Neural cell (in vitro differentiated cells): ENCODE measurements at regions not wholly inside any gene's neighbourhood (a gene's known extent, or its start where the extent isn't known, plus 50 kb on each side); places are given as distances from the start of the nearest gene placed in this dataset.

ENCODE experiments used
- H2AFZ ChIP-seq: fragments of 200-600, 300-800 bp; sonication (generic), shearing (Covaris generic); 2 replicates; pipeline ENCODE4 v1.6.0; 2014; ENCODE audit warnings: low read depth, mild to moderate bottlenecking, antibody characterized with exemption, low read length, moderate library complexity
- H3F3A ChIP-seq: fragments of 200-600 bp; shearing (Covaris generic); 2 replicates; pipeline ENCODE4 v1.6.1; 2016; ENCODE audit warnings: mild to moderate bottlenecking, moderate library complexity, mixed read lengths, antibody characterized with exemption, low read length; ENCODE audit not compliant: insufficient read depth, poor library complexity, severe bottlenecking
- H3K27ac ChIP-seq: fragments of 200-600, 300-800 bp; sonication (generic), shearing (Covaris generic); 2 replicates; pipeline ENCODE4 v1.5.1; 2014; ENCODE audit warnings: mild to moderate bottlenecking, low read length, moderate library complexity
- H3K27me3 ChIP-seq: fragments of 300-800, 200-600 bp; sonication (generic), shearing (Covaris generic); 2 replicates; pipeline ENCODE4 v1.6.0; 2014; ENCODE audit warnings: mild to moderate bottlenecking, low read depth, low read length, moderate library complexity; ENCODE audit not compliant: insufficient read depth
- H3K36me3 ChIP-seq: fragments of 300-800, 200-600 bp; sonication (generic), shearing (Covaris generic); 2 replicates; pipeline ENCODE4 v1.5.1; 2014; ENCODE audit warnings: mild to moderate bottlenecking, antibody characterized with exemption, low read length, moderate library complexity; ENCODE audit not compliant: insufficient read depth
- H3K4me2 ChIP-seq: fragments of 300-800, 200-600 bp; sonication (generic), shearing (Covaris generic); 2 replicates; pipeline ENCODE4 v1.6.0; 2014; ENCODE audit warnings: mild to moderate bottlenecking, low read length
- H3K4me3 ChIP-seq: fragments of 300-800, 200-600 bp; sonication (generic), shearing (Covaris generic); 2 replicates; pipeline ENCODE4 v1.5.1; 2014; ENCODE audit warnings: mild to moderate bottlenecking, low read length, moderate library complexity
- H3K79me2 ChIP-seq: fragments of 200-600 bp; shearing (Covaris generic); replicated peaks from 2 replicates; pipeline ENCODE4 v1.6.0; 2014; ENCODE audit warnings: mild to moderate bottlenecking, low read length, moderate library complexity; ENCODE audit not compliant: insufficient read depth
- H3K9ac ChIP-seq: fragments of 300-800, 200-600 bp; sonication (generic), shearing (Covaris generic); 2 replicates; pipeline ENCODE4 v1.6.1; 2016; ENCODE audit warnings: mild to moderate bottlenecking, low read length, mixed read lengths
- H3K9me2 ChIP-seq: fragments of 200-600 bp; shearing (Covaris generic); 2 replicates; pipeline ENCODE4 v1.6.1; 2016; ENCODE audit warnings: mild to moderate bottlenecking, low read length, mixed read lengths; ENCODE audit not compliant: insufficient read depth
- H3K9me3 ChIP-seq: fragments of 200-600, 300-800 bp; sonication (generic), shearing (Covaris generic); 2 replicates; pipeline ENCODE4 v1.6.1; 2016; ENCODE audit warnings: mild to moderate bottlenecking, mixed run types, low read length, moderate library complexity, mixed read lengths
- H4K20me1 ChIP-seq: fragments of 200-600 bp; shearing (Covaris generic); 2 replicates; pipeline ENCODE4 v1.6.1; 2016; ENCODE audit warnings: mild to moderate bottlenecking, mixed run types; ENCODE audit not compliant: insufficient read depth
- EP300 ChIP-seq: fragments of 450-650 bp; conservative IDR thresholded peaks from 2 replicates; pipeline ENCODE4 v1.6.1; 2014; ENCODE audit warnings: antibody characterized with exemption, mild to moderate bottlenecking, moderate library complexity; ENCODE audit not compliant: poor library complexity, severe bottlenecking
- EZH2 ChIP-seq: fragments of 200-600, 300-800 bp; shearing (Covaris generic), sonication (generic); IDR thresholded peaks from 2 replicates; pipeline ENCODE4 v1.6.1; 2014; ENCODE audit warnings: antibody characterized with exemption, low read length, borderline replicate concordance, mild to moderate bottlenecking; ENCODE audit not compliant: insufficient read depth, poor library complexity, severe bottlenecking
- MXI1 ChIP-seq: fragments of 450-650 bp; conservative IDR thresholded peaks from 2 replicates; pipeline ENCODE4 v1.6.1; 2014; ENCODE audit warnings: antibody characterized with exemption, mild to moderate bottlenecking; ENCODE audit not compliant: poor library complexity, severe bottlenecking
- POLR2AphosphoS5 ChIP-seq: IDR thresholded peaks from 2 replicates; pipeline ENCODE4 v1.6.1; 2012
- RAD21 ChIP-seq: fragments of 450-650 bp; conservative IDR thresholded peaks from 2 replicates; pipeline ENCODE4 v1.6.1; 2014; ENCODE audit warnings: antibody characterized with exemption, mild to moderate bottlenecking, moderate library complexity
- SMC3 ChIP-seq: fragments of 450-650 bp; conservative IDR thresholded peaks from 2 replicates; pipeline ENCODE4 v1.6.1; 2014; ENCODE audit warnings: antibody characterized with exemption, mild to moderate bottlenecking, moderate library complexity; ENCODE audit not compliant: poor library complexity
- TAF1 ChIP-seq: IDR thresholded peaks from 2 replicates; pipeline ENCODE4 v1.6.1; 2012; ENCODE audit warnings: low read depth
- TF ChIP-seq, protein P1 (sequence below): IDR thresholded peaks from 2 replicates; pipeline ENCODE4 v1.6.1; 2012; ENCODE audit warnings: borderline replicate concordance
- TF ChIP-seq, protein P2 (sequence below): fragments of 450-650 bp; IDR thresholded peaks from 2 replicates; pipeline ENCODE4 v1.5.1; 2014; ENCODE audit warnings: antibody characterized with exemption, mild to moderate bottlenecking, moderate library complexity; ENCODE audit not compliant: poor library complexity, severe bottlenecking

DNA sequence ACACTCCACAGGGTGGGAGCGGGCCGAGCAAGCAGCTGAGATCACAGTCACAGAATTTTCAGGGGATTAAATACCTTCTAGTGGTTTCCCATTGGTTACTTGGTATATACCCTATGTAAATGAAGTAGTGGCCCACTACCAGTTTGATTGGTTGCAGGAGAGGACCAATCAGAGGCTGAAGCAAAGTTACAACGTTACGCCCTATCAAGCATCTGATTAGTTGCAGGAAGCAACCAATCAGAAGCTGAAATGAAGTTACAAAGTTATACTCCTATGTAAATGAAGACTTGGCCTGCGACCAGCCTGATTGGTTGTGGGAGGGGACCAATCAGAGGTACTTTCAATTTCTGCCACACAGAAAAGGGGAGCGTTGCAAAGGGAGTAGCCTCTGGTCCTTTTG is 474.0 kb downstream of the COG6 start:
- H3K4me2 ChIP-seq: no peak overlapping the region
- no peak overlapping the region for H3K9ac ChIP-seq
- H4K20me1 ChIP-seq: no peaks in the 10 kb centered on the region
- no peaks in the 10 kb centered on the region for H3K36me3 ChIP-seq
- H3F3A ChIP-seq: peaks cover 2% of the 10 kb centered on the region
- H3K4me3 ChIP-seq: no peak overlapping the region
- H3K9me2 ChIP-seq: no peaks in the 10 kb centered on the region
- no peaks in the 10 kb centered on the region for H3K9me3 ChIP-seq
- H3K27ac ChIP-seq: no peak overlapping the region
- no peaks in the 10 kb centered on the region for H3K79me2 ChIP-seq
- H2AFZ ChIP-seq: no peak overlapping the region
- no peak for TF ChIP-seq SMC3
- TF ChIP-seq, protein P1, sequence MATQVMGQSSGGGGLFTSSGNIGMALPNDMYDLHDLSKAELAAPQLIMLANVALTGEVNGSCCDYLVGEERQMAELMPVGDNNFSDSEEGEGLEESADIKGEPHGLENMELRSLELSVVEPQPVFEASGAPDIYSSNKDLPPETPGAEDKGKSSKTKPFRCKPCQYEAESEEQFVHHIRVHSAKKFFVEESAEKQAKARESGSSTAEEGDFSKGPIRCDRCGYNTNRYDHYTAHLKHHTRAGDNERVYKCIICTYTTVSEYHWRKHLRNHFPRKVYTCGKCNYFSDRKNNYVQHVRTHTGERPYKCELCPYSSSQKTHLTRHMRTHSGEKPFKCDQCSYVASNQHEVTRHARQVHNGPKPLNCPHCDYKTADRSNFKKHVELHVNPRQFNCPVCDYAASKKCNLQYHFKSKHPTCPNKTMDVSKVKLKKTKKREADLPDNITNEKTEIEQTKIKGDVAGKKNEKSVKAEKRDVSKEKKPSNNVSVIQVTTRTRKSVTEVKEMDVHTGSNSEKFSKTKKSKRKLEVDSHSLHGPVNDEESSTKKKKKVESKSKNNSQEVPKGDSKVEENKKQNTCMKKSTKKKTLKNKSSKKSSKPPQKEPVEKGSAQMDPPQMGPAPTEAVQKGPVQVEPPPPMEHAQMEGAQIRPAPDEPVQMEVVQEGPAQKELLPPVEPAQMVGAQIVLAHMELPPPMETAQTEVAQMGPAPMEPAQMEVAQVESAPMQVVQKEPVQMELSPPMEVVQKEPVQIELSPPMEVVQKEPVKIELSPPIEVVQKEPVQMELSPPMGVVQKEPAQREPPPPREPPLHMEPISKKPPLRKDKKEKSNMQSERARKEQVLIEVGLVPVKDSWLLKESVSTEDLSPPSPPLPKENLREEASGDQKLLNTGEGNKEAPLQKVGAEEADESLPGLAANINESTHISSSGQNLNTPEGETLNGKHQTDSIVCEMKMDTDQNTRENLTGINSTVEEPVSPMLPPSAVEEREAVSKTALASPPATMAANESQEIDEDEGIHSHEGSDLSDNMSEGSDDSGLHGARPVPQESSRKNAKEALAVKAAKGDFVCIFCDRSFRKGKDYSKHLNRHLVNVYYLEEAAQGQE: no peak
- TF ChIP-seq, protein P2, sequence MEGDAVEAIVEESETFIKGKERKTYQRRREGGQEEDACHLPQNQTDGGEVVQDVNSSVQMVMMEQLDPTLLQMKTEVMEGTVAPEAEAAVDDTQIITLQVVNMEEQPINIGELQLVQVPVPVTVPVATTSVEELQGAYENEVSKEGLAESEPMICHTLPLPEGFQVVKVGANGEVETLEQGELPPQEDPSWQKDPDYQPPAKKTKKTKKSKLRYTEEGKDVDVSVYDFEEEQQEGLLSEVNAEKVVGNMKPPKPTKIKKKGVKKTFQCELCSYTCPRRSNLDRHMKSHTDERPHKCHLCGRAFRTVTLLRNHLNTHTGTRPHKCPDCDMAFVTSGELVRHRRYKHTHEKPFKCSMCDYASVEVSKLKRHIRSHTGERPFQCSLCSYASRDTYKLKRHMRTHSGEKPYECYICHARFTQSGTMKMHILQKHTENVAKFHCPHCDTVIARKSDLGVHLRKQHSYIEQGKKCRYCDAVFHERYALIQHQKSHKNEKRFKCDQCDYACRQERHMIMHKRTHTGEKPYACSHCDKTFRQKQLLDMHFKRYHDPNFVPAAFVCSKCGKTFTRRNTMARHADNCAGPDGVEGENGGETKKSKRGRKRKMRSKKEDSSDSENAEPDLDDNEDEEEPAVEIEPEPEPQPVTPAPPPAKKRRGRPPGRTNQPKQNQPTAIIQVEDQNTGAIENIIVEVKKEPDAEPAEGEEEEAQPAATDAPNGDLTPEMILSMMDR: no peak
- no peak for TF ChIP-seq MXI1
- H3K27me3 ChIP-seq: no peaks in the 10 kb centered on the region

DNA sequence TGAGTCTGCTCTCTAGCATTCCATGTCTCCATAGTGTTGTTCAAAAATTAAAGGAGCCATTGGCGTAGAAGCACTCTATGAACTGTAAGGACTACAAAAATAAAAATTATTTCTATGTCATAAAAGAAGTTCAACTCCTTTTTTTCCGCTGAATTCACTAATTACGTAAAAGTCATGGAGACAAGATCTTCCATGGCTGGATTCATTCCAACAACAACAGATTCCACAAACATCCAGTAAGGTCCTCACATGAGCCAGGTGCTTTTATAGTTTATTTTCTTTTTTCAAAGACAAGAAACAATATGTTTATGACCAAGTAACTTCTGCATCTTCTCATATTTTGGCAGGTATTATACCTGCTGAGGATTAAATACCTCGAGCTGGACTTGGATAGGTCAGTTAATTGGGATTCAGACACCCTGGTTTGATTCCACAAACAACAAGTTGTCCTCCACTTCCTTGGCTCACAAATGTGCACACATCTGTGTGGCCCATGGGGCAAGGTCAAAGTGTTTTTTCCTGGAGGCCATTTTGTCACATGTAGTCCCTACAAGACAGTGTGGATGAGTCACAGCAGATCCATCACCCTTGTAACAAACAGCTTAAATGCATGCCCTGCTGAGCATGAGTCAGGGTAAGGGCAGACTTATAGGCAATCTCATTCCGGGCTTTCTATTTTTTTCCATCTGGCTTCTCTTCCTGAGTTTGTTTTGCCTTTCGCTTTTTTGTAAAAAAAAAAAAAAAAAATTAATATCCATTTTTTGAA is 475.6 kb downstream of the COG6 start:
- H3K9me2 ChIP-seq: no peaks in the 10 kb centered on the region

More for the DNA sequence above, 475.6 kb downstream of the COG6 start:
- Histone ChIP-seq H3K9ac (no peak overlapping the region), H4K20me1 (no peaks in the 10 kb centered on the region), H3K4me3 (no peak overlapping the region), H3K27me3 (no peaks in the 10 kb centered on the region), H2AFZ (no peak overlapping the region), H3K36me3 (no peaks in the 10 kb centered on the region), H3K79me2 (no peaks in the 10 kb centered on the region), H3K27ac (no peak overlapping the region), H3K9me3 (no peaks in the 10 kb centered on the region), H3F3A (no peaks in the 10 kb centered on the region), H3K4me2 (no peak overlapping the region)
- TF ChIP-seq, protein P1: no peak
- TF ChIP-seq RAD21 (no peak), MXI1 (no peak), TAF1 (no peak), POLR2AphosphoS5 (no peak), EP300 (no peak), SMC3 (no peak), EZH2 (no peak)
- TF ChIP-seq, protein P2: no peak
